GM12878 (cell line): ENCODE measurements at regions not wholly inside any gene's neighbourhood (a gene's known extent, or its start where the extent isn't known, plus 50 kb on each side); places are given as distances from the start of the nearest gene placed in this dataset.

Source experiments
- ATAC-seq: fragments of 200-7000 bp; cut with Tn5 transposase; 3 replicates; pipeline ENCODE4 v1.9.1; 2020; ENCODE audit warnings: mild to moderate bottlenecking, moderate library complexity
- BruUV-seq: library from RNA; stranded (reverse); fragments of 400-500 nt; replicated peaks from 2 replicates; lab custom pipeline; 2021; lab: Mats Ljungman, UMichigan
- CTCF ChIA-PET: fragments of 300-600 bp; sonication (Branson Sonifier 250); formaldehyde crosslinking; extraction: SDS; loops from one replicate; lab custom pipeline; 2021; ENCODE audit warnings: inconsistent platforms; lab: Yijun Ruan, JAX
- POLR2A ChIA-PET: fragments of 350-600 bp; formaldehyde crosslinking; extraction: SDS; loops from one replicate; lab custom pipeline; 2021; ENCODE audit warnings: inconsistent platforms; lab: Charles Lee
- RAD21 ChIA-PET: fragments of 300-600 bp; sonication (Branson Sonifier 250); formaldehyde crosslinking; loops from one replicate; lab custom pipeline; 2023; ENCODE audit warnings: antibody characterized with exemption; ENCODE audit not compliant: unreplicated experiment; lab: Charles Lee
- SMC1A ChIA-PET: fragments of 300-600 bp; sonication (Branson Sonifier 250); formaldehyde crosslinking; loops from one replicate; lab custom pipeline; 2023; ENCODE audit not compliant: unreplicated experiment, uncharacterized antibody; lab: Charles Lee
- DNase-seq: peaks from one replicate; pipeline ENCODE4 v3.0.0-alpha.2; 2011; ENCODE audit warnings: low read depth, low spot score
- FAIRE-seq: peaks from 3 replicates; lab custom pipeline; 2011; peaks lifted over from hg19 to GRCh38; lab: Jason Lieb, UNC
- H2AFZ ChIP-seq: 2 replicates; pipeline ENCODE4 v1.6.0; 2011; ENCODE audit warnings: low read depth, low read length, control low read depth; ENCODE audit not compliant: control insufficient read depth
- H3K27ac ChIP-seq: 2 replicates; pipeline ENCODE4 v1.5.1; 2011; ENCODE audit warnings: control low read depth; ENCODE audit not compliant: control insufficient read depth, insufficient read depth
- H3K27me3 ChIP-seq, 2 experiments: replicated peaks in 1 of 2; 2 replicates each; pipeline versions ENCODE4 v1.6.0 to v1.6.1; 2011; ENCODE audit warnings: low read length in 1 of 2; ENCODE audit not compliant: control insufficient read depth in 2 of 2, insufficient read depth in 2 of 2
- H3K36me3 ChIP-seq, 2 experiments: 2 replicates each; pipeline ENCODE4 v1.5.1; 2011; ENCODE audit warnings: low read length in 1 of 2; ENCODE audit not compliant: control insufficient read depth in 2 of 2, insufficient read depth in 2 of 2
- H3K4me1 ChIP-seq: 2 replicates; pipeline ENCODE4 v1.6.1; 2011; ENCODE audit warnings: mild to moderate bottlenecking, low read length, moderate library complexity, mixed read lengths; ENCODE audit not compliant: control insufficient read depth, insufficient read depth
- H3K4me2 ChIP-seq: 2 replicates; pipeline ENCODE4 v1.6.0; 2011; ENCODE audit warnings: control low read depth; ENCODE audit not compliant: control insufficient read depth, insufficient read depth
- H3K4me3 ChIP-seq: fragments of 200-600 bp; sonication (generic); 2 replicates; pipeline ENCODE4 v1.5.1; 2016
- H3K79me2 ChIP-seq: 2 replicates; pipeline ENCODE4 v1.6.0; 2011; ENCODE audit warnings: low read length; ENCODE audit not compliant: control insufficient read depth, insufficient read depth
- H3K9ac ChIP-seq: 2 replicates; pipeline ENCODE4 v1.8.0; 2011; ENCODE audit warnings: low read length, control low read depth, mixed read lengths; ENCODE audit not compliant: control insufficient read depth, insufficient read depth
- H3K9me3 ChIP-seq: replicated peaks from 3 replicates; pipeline ENCODE4 v1.5.1; 2011; ENCODE audit warnings: mild to moderate bottlenecking, low read length; ENCODE audit not compliant: control insufficient read depth, insufficient read depth
- H4K20me1 ChIP-seq: 2 replicates; pipeline ENCODE4 v1.6.0; 2011; ENCODE audit not compliant: control insufficient read depth, insufficient read depth
- BHLHE40 ChIP-seq, 2 experiments: fragments of 450-650 bp in 1 of 2; IDR thresholded peaks; 2 replicates each; pipeline ENCODE4 v1.6.1; 2011 to 2017; ENCODE audit warnings: low read depth in 2 of 2, borderline replicate concordance in 1 of 2, improper control_type of control experiment in 1 of 2, low read length in 1 of 2, mild to moderate bottlenecking in 1 of 2
- CBFB ChIP-seq: IDR thresholded peaks from 2 replicates; pipeline ENCODE4 v1.6.1; 2016; ENCODE audit warnings: antibody characterized with exemption, low read depth
- CBX5 ChIP-seq: sonication (generic); IDR thresholded peaks from 2 replicates; pipeline ENCODE4 v1.6.1; 2016; ENCODE audit warnings: low read depth, moderate library complexity, mild to moderate bottlenecking, inconsistent platforms
- NR2C2 ChIP-seq: IDR thresholded peaks from 2 replicates; pipeline ENCODE4 v1.6.1; 2011; ENCODE audit warnings: borderline replicate concordance, low read depth; ENCODE audit not compliant: control insufficient read depth, insufficient read length
- PAX5 ChIP-seq: IDR thresholded peaks from 2 replicates; pipeline ENCODE4 v1.6.1; 2011; ENCODE audit warnings: low read depth, low read length, borderline replicate concordance
- SIX5 ChIP-seq: IDR thresholded peaks from 2 replicates; pipeline ENCODE4 v1.6.1; 2011; ENCODE audit warnings: mild to moderate bottlenecking, low read depth, low read length, moderate library complexity; ENCODE audit not compliant: severe bottlenecking
- WRNIP1 ChIP-seq: IDR thresholded peaks from 2 replicates; pipeline ENCODE4 v1.6.1; 2011; ENCODE audit warnings: low read depth, low read length, improper control_type of control experiment, borderline replicate concordance
- WGBS: methylation state at CpG from one replicate; pipeline ENCODE4 v1.1.6; 2016; ENCODE audit warnings: low lambda C conversion rate; ENCODE audit not compliant: insufficient replicate concordance, insufficient coverage; ENCODE audit errors: missing lambda C conversion rate; 5-methylcytosine and 5-hydroxymethylcytosine counted together
- in situ Hi-C: fragments of 300-500 bp; cut with MboI; formaldehyde crosslinking; loops from 9 replicates; pipeline ENCODE4 v1.14.3; 2018; ENCODE audit warnings: mixed read lengths
- intact Hi-C: fragments of 100-400 bp; cut with micrococcal nuclease; formaldehyde crosslinking; loops from one replicate; pipeline ENCODE4 v1.14.2; 2022; ENCODE audit not compliant: unreplicated experiment
- TF ChIP-seq, protein P1 (sequence below): fragments of 450-650 bp; IDR thresholded peaks from 2 replicates; pipeline ENCODE4 v1.6.1; 2017; ENCODE audit warnings: mild to moderate bottlenecking, moderate library complexity
- TF ChIP-seq, protein P2 (sequence below): IDR thresholded peaks from 2 replicates; pipeline ENCODE4 v1.6.1; 2011; ENCODE audit warnings: borderline replicate concordance, low read depth, mild to moderate bottlenecking, moderate library complexity, mixed read lengths, low read length; ENCODE audit not compliant: insufficient read depth; ENCODE audit errors: extremely low read length
- TF ChIP-seq, protein P3 (sequence below): IDR thresholded peaks from 2 replicates; pipeline ENCODE4 v1.6.1; 2012; ENCODE audit warnings: low read length, inconsistent platforms
- TF ChIP-seq, protein P4 (sequence below): fragments of 450-650 bp; formaldehyde crosslinking; IDR thresholded peaks from 2 replicates; pipeline ENCODE4 v1.5.0; 2022; ENCODE audit warnings: mild to moderate bottlenecking, missing genetic modification characterization

DNA sequence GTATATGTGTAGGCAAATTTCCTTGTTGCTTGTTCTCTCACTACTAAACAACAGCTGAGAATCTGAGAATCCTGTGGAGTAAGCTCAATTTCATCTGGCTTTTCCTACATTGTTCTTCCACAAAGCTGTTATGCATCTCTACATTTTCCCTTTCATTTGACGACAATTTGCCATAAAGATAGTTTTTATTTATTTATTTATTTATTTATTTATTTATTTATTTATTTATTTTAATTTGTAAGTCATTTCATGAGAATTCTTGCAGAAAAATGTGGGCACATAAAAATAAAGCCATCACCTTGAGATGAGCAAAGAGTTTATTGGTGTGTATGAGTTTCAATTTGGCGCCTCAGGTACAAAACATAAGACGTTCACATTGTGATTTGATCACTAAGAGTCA is 545.9 kb upstream of the SEL1L start (continued):
- TF ChIP-seq, protein P1, sequence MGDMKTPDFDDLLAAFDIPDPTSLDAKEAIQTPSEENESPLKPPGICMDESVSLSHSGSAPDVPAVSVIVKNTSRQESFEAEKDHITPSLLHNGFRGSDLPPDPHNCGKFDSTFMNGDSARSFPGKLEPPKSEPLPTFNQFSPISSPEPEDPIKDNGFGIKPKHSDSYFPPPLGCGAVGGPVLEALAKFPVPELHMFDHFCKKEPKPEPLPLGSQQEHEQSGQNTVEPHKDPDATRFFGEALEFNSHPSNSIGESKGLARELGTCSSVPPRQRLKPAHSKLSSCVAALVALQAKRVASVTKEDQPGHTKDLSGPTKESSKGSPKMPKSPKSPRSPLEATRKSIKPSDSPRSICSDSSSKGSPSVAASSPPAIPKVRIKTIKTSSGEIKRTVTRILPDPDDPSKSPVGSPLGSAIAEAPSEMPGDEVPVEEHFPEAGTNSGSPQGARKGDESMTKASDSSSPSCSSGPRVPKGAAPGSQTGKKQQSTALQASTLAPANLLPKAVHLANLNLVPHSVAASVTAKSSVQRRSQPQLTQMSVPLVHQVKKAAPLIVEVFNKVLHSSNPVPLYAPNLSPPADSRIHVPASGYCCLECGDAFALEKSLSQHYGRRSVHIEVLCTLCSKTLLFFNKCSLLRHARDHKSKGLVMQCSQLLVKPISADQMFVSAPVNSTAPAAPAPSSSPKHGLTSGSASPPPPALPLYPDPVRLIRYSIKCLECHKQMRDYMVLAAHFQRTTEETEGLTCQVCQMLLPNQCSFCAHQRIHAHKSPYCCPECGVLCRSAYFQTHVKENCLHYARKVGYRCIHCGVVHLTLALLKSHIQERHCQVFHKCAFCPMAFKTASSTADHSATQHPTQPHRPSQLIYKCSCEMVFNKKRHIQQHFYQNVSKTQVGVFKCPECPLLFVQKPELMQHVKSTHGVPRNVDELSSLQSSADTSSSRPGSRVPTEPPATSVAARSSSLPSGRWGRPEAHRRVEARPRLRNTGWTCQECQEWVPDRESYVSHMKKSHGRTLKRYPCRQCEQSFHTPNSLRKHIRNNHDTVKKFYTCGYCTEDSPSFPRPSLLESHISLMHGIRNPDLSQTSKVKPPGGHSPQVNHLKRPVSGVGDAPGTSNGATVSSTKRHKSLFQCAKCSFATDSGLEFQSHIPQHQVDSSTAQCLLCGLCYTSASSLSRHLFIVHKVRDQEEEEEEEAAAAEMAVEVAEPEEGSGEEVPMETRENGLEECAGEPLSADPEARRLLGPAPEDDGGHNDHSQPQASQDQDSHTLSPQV, result no peak
- TF ChIP-seq PAX5, result no peak
- no peak for TF ChIP-seq SIX5

DNA sequence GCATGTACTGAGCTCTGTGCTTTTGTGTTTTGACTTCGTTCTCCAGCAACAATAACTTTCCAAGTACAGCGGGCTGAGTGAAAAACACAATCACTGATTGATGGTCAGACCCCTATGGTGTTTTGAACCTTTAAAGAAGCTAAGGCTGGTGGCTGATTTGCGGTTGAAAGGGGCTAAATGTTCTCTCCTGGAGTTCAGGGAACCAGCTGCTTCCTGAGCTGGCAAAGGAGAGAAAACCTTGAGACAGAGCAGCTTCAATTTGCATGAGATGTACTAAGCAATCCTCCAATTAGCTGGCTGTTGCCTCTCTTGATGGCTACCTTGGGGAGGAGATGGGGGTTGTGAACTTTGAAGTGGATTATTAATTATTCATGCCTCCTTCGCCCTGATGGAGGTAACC is 546.7 kb upstream of the SEL1L start:
- DNase-seq, result no peak
- no peak for ATAC-seq
- in situ Hi-C loops, result no loop called here
- Histone ChIP-seq H3K36me3 (no peaks in the 10 kb centered on the region), H3K4me1 (no peaks in the 10 kb centered on the region), H2AFZ (no peak overlapping the region), H4K20me1 (no peaks in the 10 kb centered on the region), H3K9me3 (no peaks in the 10 kb centered on the region), H3K27me3 (no peaks in the 10 kb centered on the region; a peak in 1 of 4 replicates), H3K4me3 (no peak overlapping the region), H3K27ac (no peak overlapping the region), H3K9ac (no peak overlapping the region), H3K4me2 (no peak overlapping the region), H3K79me2 (no peaks in the 10 kb centered on the region)
- SMC1A ChIA-PET, result no interaction called here
- no TSS peak for BruUV-seq
- intact Hi-C loops, result no loop called here
- CTCF ChIA-PET, result interaction anchor here (2.4 kb wide), 1 partner anchor 71 kb away, joined by 5 read pairs; no protein-coding TSS in a partner anchor
- POLR2A ChIA-PET, result no interaction called here
- FAIRE-seq, result no peak
- WGBS, result 8% methylated on average over 4 of the region's 4 CpGs
- RAD21 ChIA-PET, result no interaction called here
- TF ChIP-seq WRNIP1 (no peak), CBFB (no peak), NR2C2 (no peak), CBX5 (no peak), BHLHE40 (IDR thresholded peaks at IDR 0.05; ENCODE audit: borderline replicate concordance in 1 of 2, low read depth in 2 of 2, low read length in 1 of 2) (no peak)
- TF ChIP-seq, protein P2, sequence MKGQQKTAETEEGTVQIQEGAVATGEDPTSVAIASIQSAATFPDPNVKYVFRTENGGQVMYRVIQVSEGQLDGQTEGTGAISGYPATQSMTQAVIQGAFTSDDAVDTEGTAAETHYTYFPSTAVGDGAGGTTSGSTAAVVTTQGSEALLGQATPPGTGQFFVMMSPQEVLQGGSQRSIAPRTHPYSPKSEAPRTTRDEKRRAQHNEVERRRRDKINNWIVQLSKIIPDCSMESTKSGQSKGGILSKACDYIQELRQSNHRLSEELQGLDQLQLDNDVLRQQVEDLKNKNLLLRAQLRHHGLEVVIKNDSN, result no peak
- TF ChIP-seq, protein P3, sequence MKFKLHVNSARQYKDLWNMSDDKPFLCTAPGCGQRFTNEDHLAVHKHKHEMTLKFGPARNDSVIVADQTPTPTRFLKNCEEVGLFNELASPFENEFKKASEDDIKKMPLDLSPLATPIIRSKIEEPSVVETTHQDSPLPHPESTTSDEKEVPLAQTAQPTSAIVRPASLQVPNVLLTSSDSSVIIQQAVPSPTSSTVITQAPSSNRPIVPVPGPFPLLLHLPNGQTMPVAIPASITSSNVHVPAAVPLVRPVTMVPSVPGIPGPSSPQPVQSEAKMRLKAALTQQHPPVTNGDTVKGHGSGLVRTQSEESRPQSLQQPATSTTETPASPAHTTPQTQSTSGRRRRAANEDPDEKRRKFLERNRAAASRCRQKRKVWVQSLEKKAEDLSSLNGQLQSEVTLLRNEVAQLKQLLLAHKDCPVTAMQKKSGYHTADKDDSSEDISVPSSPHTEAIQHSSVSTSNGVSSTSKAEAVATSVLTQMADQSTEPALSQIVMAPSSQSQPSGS, result no peak
- TF ChIP-seq, protein P4, sequence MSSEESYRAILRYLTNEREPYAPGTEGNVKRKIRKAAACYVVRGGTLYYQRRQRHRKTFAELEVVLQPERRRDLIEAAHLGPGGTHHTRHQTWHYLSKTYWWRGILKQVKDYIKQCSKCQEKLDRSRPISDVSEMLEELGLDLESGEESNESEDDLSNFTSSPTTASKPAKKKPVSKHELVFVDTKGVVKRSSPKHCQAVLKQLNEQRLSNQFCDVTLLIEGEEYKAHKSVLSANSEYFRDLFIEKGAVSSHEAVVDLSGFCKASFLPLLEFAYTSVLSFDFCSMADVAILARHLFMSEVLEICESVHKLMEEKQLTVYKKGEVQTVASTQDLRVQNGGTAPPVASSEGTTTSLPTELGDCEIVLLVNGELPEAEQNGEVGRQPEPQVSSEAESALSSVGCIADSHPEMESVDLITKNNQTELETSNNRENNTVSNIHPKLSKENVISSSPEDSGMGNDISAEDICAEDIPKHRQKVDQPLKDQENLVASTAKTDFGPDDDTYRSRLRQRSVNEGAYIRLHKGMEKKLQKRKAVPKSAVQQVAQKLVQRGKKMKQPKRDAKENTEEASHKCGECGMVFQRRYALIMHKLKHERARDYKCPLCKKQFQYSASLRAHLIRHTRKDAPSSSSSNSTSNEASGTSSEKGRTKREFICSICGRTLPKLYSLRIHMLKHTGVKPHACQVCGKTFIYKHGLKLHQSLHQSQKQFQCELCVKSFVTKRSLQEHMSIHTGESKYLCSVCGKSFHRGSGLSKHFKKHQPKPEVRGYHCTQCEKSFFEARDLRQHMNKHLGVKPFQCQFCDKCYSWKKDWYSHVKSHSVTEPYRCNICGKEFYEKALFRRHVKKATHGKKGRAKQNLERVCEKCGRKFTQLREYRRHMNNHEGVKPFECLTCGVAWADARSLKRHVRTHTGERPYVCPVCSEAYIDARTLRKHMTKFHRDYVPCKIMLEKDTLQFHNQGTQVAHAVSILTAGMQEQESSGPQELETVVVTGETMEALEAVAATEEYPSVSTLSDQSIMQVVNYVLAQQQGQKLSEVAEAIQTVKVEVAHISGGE (CRISPR knock-in tag), result no peak
